Jurkat, Clone E6-1 (cell line): ENCODE measurements at regions not wholly inside any gene's neighbourhood (a gene's known extent, or its start where the extent isn't known, plus 50 kb on each side); places are given as distances from the start of the nearest gene placed in this dataset.

Experiments used
- DNase-seq: peaks from one replicate; pipeline ENCODE4 v3.0.0-alpha.2; 2011; ENCODE audit warnings: low read depth, low spot score
- H3K4me3 ChIP-seq: 2 replicates; pipeline ENCODE4 v1.5.1; 2011; ENCODE audit warnings: mild to moderate bottlenecking, low read length, control low read depth, moderate library complexity

DNA sequence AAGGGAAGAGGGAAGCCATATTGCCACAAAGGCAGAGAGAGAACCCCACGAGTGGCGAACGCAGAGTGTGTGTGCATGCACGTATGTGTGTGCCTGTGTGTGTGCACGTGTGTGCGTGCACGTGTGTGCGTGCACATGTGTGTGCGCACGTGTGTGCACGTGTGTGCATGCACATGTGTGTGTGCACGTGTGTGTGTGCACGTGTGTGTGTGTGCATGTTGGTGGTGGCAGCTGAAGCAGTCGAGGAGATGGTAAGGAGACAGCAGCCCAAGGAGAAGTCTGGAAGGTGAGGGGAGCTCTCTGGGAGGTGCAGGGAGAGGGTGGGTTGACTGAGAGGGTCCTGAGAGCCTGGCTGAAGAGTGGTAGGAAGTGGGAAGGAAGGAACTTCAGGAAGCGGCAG lies 94.1 kb upstream of the NECTIN1 start:
- no peak for DNase-seq
- H3K4me3 ChIP-seq = no peak overlapping the region

DNA sequence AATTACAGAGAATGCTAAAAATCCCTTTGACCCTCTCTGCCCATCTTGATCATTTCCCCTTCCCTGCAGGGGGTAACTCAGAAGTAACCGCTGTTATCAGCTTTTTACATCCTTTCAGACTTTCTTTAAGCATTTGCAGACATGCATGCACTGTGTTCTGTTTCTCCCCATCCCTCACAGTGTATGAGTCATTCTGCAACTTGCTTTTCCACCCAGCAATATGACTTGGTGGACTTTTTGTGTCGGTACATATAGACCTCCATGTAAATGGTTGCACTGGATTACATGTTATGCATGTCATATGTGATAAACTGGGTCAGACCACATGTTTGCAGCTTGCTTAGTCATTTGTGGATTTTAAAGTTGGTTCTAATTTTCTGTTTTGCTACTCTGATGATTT lies 87.7 kb upstream of the NECTIN1 start:
- no peak overlapping the region for H3K4me3 ChIP-seq
- no peak for DNase-seq

DNA sequence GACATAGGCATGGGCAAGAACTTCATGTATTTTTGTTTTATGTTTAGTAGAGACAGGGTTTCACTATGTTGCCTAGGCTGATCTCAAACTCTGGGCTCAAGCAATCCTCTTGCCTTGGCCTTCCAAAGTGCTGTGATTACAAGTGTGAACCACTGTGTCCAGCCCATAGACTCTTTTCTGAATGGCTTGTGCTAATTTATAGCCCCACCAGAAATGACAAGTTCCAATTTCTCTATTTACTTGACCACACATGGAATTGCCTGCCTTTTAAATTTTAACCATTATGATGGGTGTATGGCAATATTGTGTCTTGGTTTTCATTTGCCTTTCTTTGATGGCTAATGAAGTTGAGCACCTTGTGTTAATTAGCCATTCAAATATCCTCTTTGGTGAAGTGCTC lies 85.8 kb upstream of the NECTIN1 start:
- no peak overlapping the region for H3K4me3 ChIP-seq
- no peak for DNase-seq

DNA sequence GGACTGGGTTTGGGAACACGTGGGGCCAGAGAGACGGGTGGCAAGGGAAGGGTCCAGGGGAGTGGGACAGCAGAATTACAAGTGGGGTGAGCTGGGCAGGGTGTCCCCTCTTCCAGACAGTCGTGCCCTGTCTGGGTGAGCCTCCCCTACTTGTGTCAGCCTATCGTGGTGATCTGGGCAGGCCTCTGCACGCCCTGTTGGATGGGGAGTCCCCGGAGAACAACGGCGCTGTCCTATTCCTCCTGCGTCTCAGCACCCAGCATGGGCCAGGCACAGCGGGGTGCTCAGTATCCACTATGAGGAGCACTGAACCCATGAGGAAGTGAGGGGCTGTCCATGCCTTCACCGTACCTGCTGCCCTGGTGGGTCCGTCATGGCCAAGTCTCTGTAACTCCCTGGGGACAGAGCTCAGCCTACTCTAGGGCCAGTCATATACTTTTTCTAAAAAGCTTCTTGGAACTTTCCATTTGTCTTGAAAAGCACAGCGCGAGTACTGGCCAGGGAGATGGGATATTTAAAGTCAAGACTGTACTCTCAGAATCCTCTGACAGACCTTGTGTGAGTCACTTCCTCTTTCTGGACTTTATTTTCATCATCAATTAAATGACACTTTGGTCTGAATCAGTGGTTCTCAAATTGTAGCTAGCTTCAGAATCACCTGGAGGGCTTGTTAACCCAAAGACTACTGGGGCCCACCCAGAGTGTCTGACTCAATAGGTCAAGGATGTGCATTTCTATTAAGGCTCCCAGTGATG lies 81.7 kb upstream of the NECTIN1 start:
- no peak for DNase-seq
- H3K4me3 ChIP-seq = no peak overlapping the region

DNA sequence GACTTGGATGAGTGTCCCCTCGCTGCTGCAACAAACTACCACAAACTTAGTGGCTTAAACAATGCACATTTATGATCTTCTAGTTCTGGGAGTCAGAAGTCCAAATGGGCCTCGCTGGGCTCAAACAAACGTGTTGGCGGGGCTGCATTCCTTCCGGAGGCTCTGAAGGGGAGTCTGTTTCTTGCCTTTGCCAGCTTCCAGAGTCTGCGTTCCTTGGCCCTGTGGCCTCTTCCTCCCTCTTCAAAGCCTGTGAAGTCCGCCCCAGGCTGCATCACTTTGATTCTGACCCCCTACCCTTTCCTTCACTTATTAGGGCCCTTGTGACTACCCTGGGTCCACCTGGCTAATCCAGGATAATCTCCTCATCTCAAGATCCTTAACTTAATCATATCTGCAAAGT lies 80.3 kb upstream of the NECTIN1 start:
- no peak overlapping the region for H3K4me3 ChIP-seq
- no peak for DNase-seq

DNA sequence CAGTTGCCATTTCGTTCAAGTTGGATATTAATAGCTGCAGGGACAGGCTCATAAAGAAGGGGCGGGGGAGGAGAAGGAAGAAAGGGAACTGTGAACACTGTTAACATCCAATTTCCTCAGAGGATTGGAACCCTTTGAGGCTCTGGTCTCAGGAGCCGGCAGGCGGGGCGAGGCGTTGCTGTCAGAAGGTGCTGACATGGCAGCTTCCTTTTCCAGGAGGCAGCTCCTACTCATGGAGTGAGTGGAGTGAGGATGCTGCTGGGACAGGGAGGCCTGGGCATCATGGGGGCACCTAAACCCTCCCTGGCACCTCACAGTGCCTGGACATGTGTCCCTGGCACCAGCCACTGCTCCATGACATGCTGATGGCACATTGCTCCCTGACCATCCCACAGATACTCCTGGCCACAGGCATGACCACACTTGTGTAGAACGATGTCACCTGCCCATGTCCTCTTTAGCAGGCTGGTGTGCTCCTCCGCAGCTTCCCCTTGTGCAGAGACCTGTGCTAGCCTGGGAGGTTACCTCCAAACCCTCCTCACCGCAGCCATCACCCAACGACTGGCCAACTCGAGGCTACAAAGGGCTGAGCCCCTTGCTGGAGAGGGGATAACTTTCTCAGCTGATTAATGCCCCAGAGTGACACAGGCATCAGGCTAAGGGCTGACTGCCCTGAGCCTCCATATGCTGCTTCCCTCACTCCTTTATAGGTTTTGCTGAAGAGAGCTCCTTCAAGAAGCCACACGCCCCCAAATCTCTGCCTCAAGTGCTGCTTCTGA lies 79.6 kb upstream of the NECTIN1 start:
- no peak for DNase-seq

DNA sequence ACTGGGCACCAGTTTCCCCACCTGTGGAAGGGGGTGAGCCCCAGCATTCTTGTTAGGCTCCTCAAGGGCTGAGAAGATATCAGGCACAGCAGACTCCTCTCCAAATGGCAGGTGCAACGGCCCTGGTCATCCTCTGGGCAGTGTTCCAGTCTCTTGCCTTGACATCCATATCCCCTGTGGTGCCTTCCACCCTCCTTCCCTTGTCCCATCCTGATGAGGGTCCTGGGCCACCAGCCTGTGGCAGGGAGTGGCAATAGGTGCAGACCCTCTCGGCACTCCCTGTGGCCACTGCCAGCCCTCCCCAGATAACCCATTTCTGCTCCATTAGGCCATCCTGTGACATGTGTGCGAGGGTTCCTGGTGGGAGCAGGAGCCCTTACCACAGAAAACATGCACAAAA lies 78.8 kb upstream of the NECTIN1 start:
- no peak for DNase-seq
- no peak overlapping the region for H3K4me3 ChIP-seq

More for the DNA sequence above, 79.6 kb upstream of the NECTIN1 start:
- no peak overlapping the region for H3K4me3 ChIP-seq

DNA sequence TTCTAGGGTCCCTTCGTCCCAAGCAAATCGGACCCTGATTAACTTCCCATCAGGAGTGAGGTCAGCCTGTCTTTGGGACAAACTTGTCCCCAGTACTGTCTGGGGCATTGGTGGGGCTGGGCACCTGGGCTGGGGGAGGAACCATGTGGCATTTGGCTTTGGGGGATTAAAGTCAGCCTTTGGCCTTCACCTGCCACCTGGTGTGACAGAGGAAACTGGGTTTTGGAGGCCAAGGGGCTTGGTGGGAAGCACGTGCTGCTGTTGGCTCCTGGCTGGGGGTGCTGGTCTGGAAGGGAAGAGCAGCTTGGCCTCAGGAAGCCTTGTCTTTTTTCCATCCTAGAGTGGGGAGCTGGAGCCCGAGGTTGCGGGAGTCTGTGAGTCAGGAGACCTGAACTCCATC lies 78.4 kb upstream of the NECTIN1 start:
- no peak for DNase-seq
- H3K4me3 ChIP-seq = no peak overlapping the region

DNA sequence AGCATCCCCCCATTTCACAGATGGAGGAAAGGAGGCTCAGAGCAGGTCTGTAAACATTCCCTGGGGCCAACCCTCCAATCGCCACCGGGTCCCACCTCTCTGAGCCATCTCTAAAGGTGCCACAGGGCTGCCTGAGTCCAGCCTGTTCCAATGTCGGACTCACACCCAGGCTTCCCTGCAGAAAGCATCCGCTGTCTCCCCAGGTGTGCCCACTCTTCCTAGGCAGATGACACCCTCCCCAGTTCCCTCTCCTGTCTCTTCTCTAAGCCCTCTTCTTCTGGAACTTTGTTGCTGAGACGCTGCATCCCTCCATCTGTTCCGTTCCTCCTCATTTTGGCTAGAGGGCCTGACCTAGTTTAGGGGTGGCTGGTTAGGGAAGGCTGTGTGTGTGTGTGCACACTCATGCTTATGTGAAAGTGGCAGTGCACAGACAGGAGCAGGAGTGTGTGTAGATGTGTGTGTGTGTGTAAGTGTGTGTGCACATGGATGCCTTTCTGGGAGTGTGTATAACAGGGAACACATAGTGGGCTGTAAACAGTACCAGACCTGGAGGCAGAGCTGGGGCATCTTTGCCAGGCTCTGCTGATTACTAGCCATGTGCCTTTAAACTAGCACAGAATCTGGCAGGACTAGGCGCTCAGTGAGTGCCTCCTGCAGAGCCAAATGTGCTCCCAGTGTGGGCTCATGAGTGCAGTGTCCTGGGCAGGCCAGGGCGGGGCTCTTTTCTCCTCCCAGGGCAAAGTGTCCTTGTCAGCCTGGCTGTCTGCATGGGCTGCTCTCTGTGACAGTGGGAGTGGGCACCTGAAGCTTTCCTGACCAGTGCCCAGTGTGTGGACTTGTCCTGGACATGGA lies 77.3 kb upstream of the NECTIN1 start:
- no peak for DNase-seq
- H3K4me3 ChIP-seq = no peak overlapping the region

DNA sequence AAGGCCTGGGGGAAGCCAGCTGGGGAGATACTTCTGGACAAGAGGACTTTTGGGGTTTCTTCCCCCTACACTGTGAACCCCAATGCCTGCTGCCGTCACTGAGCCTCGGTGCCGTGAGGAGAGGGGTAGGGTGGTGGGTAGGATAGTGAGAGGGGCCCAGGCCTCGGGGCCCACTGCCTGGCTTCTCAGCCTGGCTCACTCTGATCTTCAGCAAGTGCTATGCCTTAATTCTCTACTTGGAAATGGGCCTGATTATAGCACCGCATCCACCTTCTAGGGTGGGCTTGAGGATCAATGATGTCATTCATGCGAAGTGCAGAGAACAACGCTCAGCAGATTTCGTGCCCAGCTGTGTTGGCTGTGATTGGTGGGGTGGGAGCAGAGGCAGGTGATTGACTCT lies 76.7 kb upstream of the NECTIN1 start:
- H3K4me3 ChIP-seq = no peak overlapping the region
- DNase-seq = no peak

DNA sequence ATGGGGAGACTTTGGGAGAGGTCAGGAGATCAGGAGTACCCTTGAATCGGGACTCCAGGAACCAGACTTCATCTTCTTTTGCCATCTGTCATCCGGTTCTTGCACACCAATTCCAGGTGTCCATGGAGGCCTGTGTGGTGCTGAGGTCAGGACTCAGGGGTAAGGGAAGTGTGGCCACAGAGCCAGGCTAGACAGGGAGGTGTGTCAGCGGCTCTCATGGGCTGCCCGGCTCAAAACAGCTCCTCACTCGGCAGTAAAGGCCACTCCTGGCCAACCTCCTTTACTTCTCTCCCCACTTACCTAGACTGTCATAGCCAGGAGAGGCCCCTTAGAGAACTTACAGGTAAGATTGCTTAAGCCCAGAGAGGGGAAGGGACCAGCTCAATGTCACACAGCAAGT lies 75.7 kb upstream of the NECTIN1 start:
- no peak for DNase-seq
- no peak overlapping the region for H3K4me3 ChIP-seq

DNA sequence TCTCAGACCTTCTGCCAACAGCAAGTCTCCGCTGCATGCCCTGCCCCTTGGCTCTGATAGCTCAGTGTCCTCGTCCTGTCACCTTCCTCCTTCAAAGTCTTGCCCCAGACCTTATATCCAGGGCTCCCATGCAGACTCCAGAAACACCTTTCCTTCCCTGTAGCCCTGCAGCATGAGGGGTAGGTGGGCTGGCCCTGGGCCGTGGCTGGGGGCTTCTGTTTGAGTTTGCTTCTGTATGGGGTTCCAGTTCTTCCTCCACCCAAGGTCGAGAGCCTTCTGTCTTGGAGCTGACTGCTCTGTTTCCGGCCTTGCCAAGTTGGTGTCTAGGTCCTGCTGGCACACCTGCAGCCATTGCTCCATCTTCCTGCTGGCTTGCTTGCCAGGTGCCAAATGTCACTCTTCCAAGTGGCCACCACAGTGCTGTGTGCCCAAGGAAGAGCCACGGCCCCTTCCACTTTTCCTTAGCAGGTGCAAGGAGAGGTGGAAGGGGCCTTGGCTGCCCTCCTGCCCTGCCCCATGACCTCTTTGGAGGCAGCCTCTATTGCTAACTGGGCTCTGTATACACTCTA lies 74.8 kb upstream of the NECTIN1 start:
- no peak for DNase-seq
- no peak overlapping the region for H3K4me3 ChIP-seq

DNA sequence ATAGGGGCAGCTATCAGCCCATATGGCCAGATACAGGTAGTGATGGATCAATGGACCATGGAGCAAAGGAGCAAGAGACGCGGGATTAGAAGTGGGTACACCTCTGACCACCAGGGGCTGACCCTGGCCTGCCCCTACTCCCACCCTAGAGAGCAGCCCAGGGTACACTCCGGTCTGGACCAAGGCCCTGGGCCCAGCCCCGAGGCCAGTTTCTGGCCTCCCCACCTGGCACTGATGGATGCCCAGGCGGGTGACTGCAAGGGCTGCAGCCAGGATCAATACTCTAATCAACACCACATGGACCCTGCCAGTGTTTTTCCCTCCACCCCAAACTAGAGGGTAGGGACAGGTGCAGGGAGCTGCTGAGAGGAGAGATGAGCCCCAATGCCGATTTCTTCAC lies 74.1 kb upstream of the NECTIN1 start:
- DNase-seq = no peak
- H3K4me3 ChIP-seq = no peak overlapping the region

DNA sequence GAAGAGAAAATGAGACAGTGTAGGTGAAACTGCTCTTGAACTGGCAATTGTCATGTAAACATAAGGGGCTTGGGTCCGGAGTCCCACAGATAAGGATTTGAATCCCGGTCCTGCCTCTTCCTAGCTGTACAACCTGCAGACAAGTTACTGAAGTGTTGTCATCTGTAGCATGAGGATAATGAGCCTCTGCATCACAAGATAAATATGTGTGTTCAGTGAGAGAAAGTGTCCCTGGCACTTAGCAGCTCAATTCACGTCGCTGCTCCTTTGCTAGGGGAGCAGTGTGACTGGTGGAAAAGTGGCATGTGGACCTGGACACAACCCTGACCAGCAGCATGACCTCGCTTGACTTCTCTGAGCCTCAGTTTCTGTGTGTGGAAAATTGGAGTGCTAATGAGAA lies 73.7 kb upstream of the NECTIN1 start:
- no peak for DNase-seq
- H3K4me3 ChIP-seq = no peak overlapping the region

DNA sequence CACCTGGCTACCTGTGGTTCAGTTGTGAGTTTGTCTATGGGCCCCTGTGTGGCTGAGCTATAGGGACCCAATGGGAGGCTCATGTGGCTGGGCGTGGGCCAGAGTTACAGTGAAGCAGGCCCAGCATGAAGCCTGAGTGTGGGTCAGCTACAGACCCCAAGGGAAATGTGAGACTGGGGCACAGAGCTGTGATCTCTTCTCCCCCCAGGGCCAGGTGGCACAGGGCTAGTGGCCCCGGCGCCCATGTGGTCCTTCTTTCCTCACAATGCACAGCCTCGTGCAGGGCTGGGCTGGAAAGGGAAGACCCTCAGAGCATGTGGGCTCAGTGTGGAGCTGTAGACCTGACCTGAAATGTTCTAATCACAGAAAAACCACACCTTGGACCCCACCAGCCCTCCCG lies 71.6 kb upstream of the NECTIN1 start:
- no peak overlapping the region for H3K4me3 ChIP-seq
- DNase-seq = no peak

DNA sequence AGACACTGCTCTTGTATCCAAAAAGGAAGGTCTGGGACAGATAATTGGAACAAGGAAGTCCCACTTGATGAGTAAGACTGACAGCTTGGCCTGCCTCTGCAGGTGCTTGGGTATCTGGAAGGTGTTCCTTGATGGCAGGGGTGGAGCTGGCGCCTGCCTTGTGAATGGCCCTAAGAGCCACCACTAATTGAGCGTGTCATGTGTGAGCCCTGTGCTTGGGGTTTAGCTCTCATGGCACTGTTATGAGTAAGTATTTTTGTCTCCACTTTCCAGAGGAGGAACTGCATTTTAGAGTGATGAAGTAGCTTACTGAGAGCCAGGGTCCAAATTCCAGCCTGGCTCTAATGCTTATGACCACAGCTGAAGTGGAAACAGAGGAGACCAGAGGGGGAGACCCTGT lies 71.2 kb upstream of the NECTIN1 start:
- no peak for DNase-seq
- no peak overlapping the region for H3K4me3 ChIP-seq

DNA sequence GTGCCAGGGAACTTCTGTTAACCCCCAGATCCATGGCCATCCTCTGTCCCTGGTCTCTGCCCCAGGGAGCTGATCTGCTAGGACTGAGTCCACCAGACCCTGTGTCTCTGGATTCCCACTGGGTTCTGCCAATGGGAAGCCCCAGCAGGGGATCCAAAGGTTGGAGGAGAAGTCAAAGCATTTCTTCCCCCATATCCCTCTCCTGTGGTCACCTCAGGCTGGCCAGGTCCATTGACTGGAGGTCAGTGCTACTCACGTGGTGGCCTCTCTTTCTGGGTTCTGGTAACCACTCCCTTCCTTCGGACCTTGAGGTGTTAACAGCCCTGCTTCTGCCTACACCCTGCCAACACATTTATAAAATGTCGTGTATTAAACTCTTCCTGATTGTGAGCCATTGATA lies 69.7 kb upstream of the NECTIN1 start:
- H3K4me3 ChIP-seq = no peak overlapping the region
- no peak for DNase-seq

DNA sequence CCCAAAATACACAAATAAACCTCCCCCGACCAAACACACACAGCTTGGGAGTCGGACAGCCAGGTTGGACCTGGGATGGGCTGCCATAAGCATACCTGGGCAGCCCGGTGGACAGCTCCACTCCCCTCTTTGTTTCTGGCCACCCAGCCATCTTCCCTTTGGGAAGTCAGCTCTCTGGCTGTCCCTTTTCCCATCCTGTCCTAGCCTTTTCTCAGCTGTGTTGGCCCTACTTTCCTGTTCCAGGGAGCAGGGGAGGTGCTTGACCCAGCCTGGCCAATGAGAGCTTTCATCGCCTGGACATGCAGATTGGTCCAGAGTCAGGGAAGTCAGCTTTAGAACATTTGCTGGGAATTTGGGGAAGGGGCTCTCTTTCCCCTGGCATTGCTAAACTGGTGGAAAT lies 68.7 kb upstream of the NECTIN1 start:
- H3K4me3 ChIP-seq = no peak overlapping the region
- no peak for DNase-seq

DNA sequence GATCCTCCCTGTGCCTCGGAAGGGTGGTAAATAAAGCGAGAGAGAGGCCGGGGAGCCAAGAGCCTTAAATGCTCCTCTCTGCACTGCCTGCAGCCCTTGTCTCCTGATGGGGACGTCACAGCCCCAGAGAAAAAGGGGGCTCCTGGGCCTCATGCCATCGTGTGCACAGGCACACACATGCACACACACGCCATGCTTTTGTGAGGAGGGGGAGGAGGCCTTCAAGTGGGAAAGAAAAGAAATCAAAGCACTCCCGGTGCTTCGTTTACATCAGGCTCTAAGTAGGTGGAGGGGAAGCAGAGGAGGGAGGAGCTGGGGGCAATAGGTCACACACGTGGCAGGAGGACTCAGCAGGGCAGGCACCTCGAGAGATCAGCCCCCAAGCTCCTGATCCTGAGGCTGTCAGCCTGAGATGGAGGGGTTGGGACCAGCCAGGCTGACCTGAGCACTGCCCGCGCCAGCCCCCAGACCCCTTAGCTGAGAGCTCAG lies 68.2 kb upstream of the NECTIN1 start:
- no peak for DNase-seq
- no peak overlapping the region for H3K4me3 ChIP-seq
